BJ (cell line): ENCODE measurements at regions not wholly inside any gene's neighbourhood (a gene's known extent, or its start where the extent isn't known, plus 50 kb on each side); places are given as distances from the start of the nearest gene placed in this dataset.

Experiments used
- CTCF ChIA-PET: fragments of 350-600 bp; formaldehyde crosslinking; extraction: SDS; loops from one replicate; lab custom pipeline; 2021; ENCODE audit warnings: antibody characterized with exemption, inconsistent platforms; lab: Yijun Ruan, JAX
- POLR2A ChIA-PET: fragments of 300-600 bp; sonication (Branson Sonifier 250); formaldehyde crosslinking; extraction: SDS; loops from one replicate; lab custom pipeline; 2021; ENCODE audit warnings: antibody characterized with exemption; lab: Charles Lee
- DNase-seq: peaks from one replicate; pipeline ENCODE4 v3.0.0-alpha.2; 2011; ENCODE audit warnings: low read depth
- H3K27me3 ChIP-seq: 2 replicates; pipeline ENCODE4 v1.6.0; 2011; ENCODE audit warnings: low read length; ENCODE audit not compliant: control insufficient read depth, insufficient read depth
- H3K36me3 ChIP-seq: 2 replicates; pipeline ENCODE4 v1.5.1; 2011; ENCODE audit warnings: low read length; ENCODE audit not compliant: control insufficient read depth, insufficient read depth
- H3K4me3 ChIP-seq: 2 replicates; pipeline ENCODE4 v1.5.1; 2011; ENCODE audit warnings: low read depth, mild to moderate bottlenecking, control low read depth, low read length
- TF ChIP-seq, protein P1 (sequence below): IDR thresholded peaks from 2 replicates; pipeline ENCODE4 v1.5.1; 2011; ENCODE audit warnings: low read depth, mild to moderate bottlenecking, control low read depth, inconsistent platforms, low read length, moderate library complexity; ENCODE audit not compliant: insufficient read depth

DNA sequence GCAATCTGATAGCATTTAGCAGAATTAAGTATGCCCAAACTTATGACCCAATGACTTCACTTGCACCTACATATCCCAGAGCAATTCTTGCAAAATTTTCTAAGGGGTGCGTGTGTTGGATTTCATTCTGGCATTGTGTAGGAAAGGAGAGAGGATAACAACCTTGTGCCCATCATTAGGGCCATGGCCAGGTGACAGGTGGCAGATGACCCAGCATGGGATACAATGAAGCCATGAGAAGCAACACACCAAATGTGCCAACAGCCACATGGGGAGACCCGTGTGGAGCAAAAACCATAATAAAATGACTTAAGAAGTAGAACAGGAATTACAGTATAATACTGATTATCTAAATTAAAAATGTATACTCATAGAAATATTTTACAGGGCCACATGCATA, 166.9 kb upstream of the EPB41L3 start:
- POLR2A ChIA-PET: no interaction called here
- Histone ChIP-seq H3K27me3 (no peaks in the 10 kb centered on the region), H3K36me3 (no peaks in the 10 kb centered on the region), H3K4me3 (no peak overlapping the region)
- TF ChIP-seq, protein P1, sequence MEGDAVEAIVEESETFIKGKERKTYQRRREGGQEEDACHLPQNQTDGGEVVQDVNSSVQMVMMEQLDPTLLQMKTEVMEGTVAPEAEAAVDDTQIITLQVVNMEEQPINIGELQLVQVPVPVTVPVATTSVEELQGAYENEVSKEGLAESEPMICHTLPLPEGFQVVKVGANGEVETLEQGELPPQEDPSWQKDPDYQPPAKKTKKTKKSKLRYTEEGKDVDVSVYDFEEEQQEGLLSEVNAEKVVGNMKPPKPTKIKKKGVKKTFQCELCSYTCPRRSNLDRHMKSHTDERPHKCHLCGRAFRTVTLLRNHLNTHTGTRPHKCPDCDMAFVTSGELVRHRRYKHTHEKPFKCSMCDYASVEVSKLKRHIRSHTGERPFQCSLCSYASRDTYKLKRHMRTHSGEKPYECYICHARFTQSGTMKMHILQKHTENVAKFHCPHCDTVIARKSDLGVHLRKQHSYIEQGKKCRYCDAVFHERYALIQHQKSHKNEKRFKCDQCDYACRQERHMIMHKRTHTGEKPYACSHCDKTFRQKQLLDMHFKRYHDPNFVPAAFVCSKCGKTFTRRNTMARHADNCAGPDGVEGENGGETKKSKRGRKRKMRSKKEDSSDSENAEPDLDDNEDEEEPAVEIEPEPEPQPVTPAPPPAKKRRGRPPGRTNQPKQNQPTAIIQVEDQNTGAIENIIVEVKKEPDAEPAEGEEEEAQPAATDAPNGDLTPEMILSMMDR: no peak
- DNase-seq: no peak
- CTCF ChIA-PET: no interaction called here

DNA sequence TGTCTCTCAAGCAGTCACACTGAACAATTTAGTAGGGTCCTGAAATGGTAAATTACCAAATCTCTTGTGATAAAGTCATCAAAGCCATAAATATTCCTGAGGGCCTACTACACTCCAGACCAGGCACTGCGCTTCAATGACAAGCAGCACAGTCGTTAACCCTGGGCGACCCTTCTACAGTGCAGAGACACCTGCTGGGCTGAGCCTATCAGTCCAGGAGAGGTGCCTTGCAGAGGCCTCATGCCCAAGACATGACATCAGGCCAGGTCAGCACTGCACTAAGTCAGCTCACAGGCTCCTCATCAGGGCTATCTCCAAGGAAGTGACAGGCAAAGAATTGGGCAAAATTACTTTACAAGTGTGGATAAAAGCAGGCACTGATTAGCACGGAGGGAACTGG, 166.4 kb upstream of the EPB41L3 start:
- H3K4me3 ChIP-seq: no peak overlapping the region
- CTCF ChIA-PET: no interaction called here
- POLR2A ChIA-PET: no interaction called here
- H3K36me3 ChIP-seq: no peaks in the 10 kb centered on the region
- no peaks in the 10 kb centered on the region for H3K27me3 ChIP-seq
- TF ChIP-seq, protein P1: no peak
- DNase-seq: no peak

DNA sequence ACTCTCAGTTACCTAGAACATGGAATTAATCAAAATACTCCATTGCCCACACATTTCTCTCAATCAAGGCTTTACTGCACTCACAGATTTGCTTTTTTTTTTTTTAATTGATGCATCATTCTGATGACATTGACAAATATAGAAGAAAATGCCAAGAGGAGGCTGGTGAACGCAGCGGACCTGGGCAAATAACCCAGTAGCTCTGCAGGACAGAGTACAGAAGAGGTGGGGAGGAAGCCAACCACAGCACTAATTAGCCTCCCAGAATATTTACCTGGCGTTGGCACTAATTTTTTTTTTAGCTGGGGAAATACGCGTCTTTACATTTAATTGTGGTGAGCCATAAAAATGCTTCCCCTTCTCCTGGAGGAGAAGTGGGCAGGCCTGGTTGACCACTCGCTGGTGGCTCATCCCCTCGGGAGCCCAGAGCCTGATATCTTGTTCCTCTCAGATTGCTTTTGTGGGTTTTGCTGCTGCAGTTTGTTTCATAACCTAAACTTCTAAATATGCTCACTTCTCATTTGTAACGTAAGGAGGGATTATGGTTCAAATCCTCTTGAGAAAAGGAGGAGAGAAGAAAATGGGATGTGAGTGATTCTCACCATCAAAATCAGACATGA, 165.8 kb upstream of the EPB41L3 start:
- Histone ChIP-seq H3K4me3 (no peak overlapping the region), H3K36me3 (no peaks in the 10 kb centered on the region), H3K27me3 (no peaks in the 10 kb centered on the region)
- ChIA-PET POLR2A (no interaction called here), CTCF (no interaction called here)
- no peak for DNase-seq
- TF ChIP-seq, protein P1: no peak

DNA sequence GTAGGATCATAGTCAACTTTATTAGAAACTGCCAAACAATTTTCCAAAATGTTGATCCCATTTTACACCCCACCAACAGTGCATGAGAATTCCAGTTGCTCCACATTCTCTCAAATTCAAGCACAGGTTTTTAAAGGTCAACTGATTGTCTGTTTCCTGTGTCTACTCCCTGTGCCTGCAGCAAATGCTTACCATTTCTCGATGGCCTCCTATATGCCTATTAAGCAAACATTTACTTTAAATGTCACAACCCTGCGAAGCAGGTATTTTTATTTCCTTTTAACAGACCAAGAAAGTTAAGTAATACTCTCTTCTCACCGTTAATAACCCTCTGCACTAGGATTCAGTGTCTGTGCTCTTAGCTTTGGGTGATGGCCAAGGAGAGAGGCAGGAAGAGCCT, 163.8 kb upstream of the EPB41L3 start:
- H3K36me3 ChIP-seq: no peaks in the 10 kb centered on the region
- POLR2A ChIA-PET: no interaction called here
- no peaks in the 10 kb centered on the region for H3K27me3 ChIP-seq
- DNase-seq: no peak
- TF ChIP-seq, protein P1: no peak
- H3K4me3 ChIP-seq: no peak overlapping the region
- CTCF ChIA-PET: no interaction called here

DNA sequence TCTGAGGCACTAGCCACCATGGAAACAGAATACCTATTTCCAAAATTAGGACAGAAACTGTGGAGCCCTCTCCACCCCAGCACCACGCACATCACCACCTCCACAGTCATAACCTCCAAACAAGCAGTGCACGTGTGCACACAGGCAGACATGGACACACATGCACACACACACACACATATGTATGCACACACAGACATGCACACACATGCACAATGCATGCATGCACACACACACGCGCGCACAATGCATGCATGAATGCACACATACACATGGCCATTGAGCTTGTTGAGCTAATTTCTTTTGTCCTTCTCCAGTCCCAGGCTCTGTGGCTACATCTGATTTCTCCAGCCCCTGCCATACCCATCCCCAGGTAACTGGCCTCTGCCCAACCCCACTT, 161.6 kb upstream of the EPB41L3 start:
- H3K36me3 ChIP-seq: no peaks in the 10 kb centered on the region
- TF ChIP-seq, protein P1: no peak
- H3K27me3 ChIP-seq: no peaks in the 10 kb centered on the region
- POLR2A ChIA-PET: no interaction called here
- CTCF ChIA-PET: no interaction called here
- DNase-seq: no peak
- no peak overlapping the region for H3K4me3 ChIP-seq
